Stimulated activated CD4-positive, alpha-beta T cell treated with anti-CD3 and anti-CD28 coated beads, Interleukin-4, amount 100 ng/mL, for 48 hours (primary cell): ENCODE measurements at regions not wholly inside any gene's neighbourhood (a gene's known extent, or its start where the extent isn't known, plus 50 kb on each side); places are given as distances from the start of the nearest gene placed in this dataset.
A peak's percentile ranks its signal among the peaks of the same experiment; 100 is the strongest.
"Not testable (repeated sequence)": the region's sequence is repeated elsewhere in the genome, so short reads cannot be mapped to it uniquely, and the experiment has no call there.

Source experiments
- DNase-seq, 2 donors: peaks; one replicate each; pipeline ENCODE4 v3.0.0-alpha.2; 2020; ENCODE audit warnings: low read depth in 2 of 2

- DNase-seq, result no peak
Measured at GRCh38 chr7:142440906-142441411, 183.1 kb upstream of the PRSS58 start.

GRCh38 chr7:142440219-142440905, 182.5 kb upstream of the PRSS58 start:
- DNase-seq, result no peak

GRCh38 chr7:142439739-142440138, 181.9 kb upstream of the PRSS58 start:
- no peak for DNase-seq

GRCh38 chr7:142438923-142439515, 181.2 kb upstream of the PRSS58 start:
- no peak for DNase-seq

GRCh38 chr7:142438235-142438922, 180.5 kb upstream of the PRSS58 start:
- no peak for DNase-seq

DNA sequence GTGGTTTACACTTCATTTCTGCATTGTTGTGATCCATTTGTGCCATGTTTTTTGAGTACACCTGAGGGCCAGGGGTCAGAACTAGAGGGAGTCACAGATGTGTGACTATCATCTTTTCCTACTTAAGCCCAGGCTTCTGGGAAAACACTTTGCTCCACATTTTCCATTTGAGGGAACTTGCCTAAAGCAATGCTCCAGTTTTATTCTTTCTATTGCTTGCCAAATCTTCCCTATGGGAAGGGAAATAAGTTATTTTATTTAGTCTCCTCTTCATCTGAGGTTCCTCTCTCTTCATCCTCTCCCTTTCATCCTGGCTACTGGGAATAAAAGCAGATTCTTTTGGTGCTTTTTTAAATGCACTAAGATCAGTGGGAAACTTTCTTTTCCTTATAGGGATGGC, 179.9 kb upstream of the PRSS58 start:
- no peak for DNase-seq

DNA sequence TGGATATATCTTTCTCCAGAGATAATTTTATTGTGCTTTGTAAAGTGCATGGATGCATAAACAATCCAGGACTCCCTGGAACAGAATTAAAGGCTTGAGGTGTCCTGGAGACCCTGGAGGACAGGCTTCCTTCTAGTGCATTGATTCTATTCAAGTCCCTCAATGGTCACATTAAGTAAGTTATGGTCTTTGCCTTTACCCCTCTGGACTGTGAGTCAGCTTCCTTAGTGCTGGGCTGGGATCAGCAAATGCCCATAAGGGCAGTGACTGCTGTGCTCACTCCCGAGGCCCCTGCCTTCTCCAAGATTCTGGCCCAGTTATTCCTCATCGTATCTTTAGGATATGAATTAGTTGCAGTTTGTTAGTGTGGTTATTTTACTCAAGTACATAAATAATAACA, 178.7 kb upstream of the PRSS58 start:
- no peak for DNase-seq

GRCh38 chr7:142435606-142436005, 177.7 kb upstream of the PRSS58 start:
- DNase-seq, result not testable (repeated sequence)

GRCh38 chr7:142434666-142435167, 176.9 kb upstream of the PRSS58 start:
- no peak for DNase-seq

DNA sequence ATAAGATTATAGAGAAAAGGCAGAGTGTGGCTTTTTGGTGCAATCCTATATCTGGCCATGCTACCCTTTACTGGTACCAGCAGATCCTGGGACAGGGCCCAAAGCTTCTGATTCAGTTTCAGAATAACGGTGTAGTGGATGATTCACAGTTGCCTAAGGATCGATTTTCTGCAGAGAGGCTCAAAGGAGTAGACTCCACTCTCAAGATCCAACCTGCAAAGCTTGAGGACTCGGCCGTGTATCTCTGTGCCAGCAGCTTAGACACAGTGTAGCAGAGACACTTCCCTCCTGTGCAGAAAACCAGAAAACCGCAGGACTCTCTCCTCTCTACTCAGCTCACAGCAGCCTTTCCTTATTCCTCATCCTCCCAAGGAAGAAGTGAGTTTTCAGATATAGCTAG, 176.3 kb upstream of the PRSS58 start:
- DNase-seq, result not testable (repeated sequence)

DNA sequence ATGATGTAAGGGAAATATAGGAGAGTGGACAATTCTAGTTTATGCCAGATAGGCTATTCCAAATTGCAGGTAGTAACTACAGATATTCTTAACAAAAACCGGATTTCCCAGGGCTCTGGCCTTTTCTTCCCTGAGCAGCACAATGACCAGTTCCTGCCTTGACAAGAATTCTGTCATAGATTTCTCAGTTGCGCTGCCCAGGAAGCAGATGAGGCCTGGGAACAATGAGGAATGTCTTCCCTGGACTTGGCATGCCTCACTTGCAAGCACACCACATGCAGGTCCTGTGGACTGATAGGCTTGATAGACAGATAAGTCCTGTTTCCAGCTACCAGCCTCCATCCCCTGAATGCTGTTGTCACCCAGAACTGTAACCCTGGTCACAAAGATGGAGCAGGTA, 174.5 kb upstream of the PRSS58 start:
- DNase-seq, result no peak

DNA sequence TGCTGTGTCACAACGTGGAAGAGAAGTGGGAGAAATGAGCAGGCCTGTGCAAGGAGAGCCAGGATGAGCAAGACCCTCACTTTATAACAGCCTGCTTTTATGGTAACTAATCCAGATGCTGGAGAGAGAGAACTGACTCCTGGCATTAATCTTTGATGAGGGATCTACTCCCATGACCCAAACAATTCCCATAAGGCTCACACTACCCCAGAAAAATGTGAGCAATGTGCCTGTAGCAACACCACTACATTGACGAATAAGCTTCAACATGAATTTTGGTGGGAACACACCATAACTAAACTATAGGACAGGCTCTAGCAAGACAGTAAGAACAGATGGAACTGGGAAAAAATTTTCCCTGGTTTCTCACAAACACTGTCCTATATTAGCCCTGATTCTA, 173.6 kb upstream of the PRSS58 start:
- DNase-seq, result no peak

- no peak for DNase-seq
Measured at GRCh38 chr7:142428094-142428493, 170.2 kb upstream of the PRSS58 start.

- no peak for DNase-seq
Measured at GRCh38 chr7:142425281-142425680, 167.4 kb upstream of the PRSS58 start.

GRCh38 chr7:142422621-142423020, 164.8 kb upstream of the PRSS58 start:
- DNase-seq, result no peak

DNA sequence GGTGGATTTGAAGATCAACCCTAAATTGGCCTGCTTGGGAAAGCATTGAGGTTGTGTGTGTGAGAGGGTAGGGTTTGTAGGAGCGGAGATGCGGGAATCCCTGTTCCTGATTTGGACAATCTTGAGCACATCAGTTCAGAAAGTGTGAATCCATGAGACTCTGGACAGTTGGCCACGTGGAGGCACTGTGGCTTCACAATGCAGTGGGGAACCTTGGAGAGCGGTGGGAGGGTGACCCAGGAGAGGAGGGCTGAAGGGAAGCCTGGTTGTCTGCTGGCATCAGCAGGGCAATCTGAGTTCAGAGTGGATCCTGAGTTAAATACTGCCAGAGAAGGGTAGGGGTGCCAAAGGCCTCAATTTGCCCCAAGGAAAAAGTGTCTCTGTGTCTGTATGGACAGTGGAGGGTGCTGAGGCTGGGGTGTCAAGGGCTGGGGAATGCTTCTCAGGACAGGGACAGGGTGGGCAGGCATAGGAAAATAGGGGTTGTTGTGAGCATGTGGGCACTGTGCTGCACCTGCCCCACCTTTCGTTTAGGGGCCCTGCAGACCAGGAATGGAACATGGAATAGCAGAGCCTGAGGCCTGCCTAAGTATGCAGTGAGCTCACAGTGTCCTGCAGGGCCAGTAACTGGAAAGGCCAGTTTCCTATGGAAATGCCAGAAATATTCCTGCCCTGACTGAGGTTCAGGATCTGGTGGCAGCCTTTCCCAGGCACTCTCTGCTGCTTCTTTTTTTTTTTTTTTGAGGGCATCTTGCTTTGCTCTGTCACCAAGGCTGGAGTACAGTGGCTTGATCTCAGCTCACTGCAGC, 162.9 kb upstream of the PRSS58 start:
- no peak for DNase-seq

DNA sequence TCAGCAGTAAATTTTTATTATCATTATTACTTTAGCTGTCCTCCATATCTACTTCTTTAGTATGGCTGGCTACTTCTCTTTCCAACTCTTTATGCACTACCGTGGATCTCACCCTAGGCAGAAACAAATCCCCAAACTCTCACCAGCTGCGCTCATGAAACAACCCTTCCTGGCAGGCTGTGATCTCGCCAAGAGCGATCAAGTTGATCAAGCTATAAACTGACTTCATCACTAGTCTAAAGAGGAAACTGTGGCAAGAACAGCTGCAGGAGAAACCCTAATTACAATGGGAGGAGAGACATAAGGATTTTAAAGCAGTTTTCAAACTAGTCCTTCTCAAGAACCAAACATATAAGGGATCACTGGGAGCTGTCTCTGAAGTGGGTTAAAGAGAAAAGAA, 160.5 kb upstream of the PRSS58 start:
- DNase-seq, result no peak

DNA sequence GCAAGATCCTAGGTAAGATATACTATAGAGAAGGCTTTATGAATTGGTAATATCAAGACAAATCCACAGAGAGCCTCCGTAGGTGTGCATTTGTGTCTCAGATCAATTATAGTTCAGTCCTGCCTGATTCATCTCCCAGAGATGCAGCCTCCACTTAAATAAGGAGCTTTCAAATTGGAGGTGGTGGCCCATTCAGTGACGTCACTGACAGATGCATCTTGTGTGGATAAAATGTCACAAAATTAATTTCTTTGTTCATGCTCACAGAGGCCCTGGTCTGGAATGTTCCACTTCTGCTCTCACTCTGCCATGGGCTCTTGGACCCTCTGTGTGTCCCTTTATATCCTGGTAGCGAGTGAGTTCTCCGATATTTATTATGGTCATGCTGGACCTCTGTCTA, 157.1 kb upstream of the PRSS58 start:
- no peak for DNase-seq

DNA sequence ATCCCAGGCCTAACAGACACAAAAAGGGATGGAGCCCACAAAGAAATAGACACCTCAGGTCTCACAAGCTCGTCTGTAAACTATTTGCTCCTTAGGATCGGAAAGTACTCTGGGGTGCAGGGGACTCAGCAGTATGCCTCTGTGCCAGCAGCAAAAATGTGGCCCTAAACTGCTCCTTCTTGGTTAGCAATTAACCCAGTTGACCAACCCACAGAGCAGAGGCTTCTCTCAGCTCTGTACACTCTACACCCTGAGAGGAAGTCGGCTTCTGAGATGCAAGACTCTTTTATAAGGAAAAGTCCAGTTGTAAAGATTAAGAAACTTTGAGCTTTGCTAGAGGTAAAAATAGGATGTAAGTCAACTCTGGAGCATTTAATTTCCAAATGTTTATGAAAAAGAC, 156.3 kb upstream of the PRSS58 start:
- no peak for DNase-seq

DNA sequence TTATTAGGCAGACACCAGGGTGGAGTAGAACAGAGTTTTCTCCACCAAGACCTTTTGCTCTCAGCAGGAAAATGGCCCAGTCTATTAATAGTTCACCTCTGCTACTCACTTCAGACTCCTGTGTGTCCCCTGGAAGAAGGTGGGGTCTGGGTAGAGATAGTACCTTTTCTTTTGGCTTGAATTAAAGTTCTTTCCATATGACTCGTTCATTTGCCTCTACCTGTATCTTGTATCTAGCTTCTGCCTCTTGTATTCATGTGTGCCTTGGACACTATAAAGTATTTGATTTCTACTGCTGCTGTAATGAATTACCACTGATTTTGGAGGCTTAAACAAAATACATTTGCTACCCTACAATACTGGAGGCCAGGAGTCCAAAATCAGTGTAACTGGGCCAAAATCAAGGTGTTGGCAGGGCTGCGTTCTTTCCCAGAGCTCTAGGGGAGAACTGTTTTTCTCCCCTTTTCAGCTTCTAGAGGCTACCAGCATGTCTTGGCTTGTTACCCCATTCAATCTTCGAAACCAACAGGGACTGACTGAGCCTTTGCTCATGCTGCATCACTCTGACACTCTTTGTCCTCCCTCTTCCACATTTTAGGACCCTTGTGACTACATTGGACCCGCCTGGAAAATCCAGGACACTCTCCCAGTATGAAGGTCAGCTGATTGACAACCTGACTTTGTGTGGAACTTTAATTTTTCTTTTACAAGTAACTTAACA, 155.6 kb upstream of the PRSS58 start:
- DNase-seq, result no peak

- peak; percentile 20 to 24 for DNase-seq
Measured at GRCh38 chr7:142412551-142413193, 154.8 kb upstream of the PRSS58 start.
